HEK293T (cell line): ENCODE measurements at regions not wholly inside any gene's neighbourhood (a gene's known extent, or its start where the extent isn't known, plus 50 kb on each side); places are given as distances from the start of the nearest gene placed in this dataset.

Source experiments
- BHLHE40 ChIP-seq: fragments of 450-650 bp; IDR thresholded peaks from 2 replicates; pipeline ENCODE4 v1.6.1; 2016; ENCODE audit warnings: mild to moderate bottlenecking, moderate library complexity, borderline replicate concordance
- ELF4 ChIP-seq: fragments of 450-650 bp; IDR thresholded peaks from 2 replicates; pipeline ENCODE4 v1.6.1; 2017; ENCODE audit warnings: antibody characterized with exemption
- FOXM1 ChIP-seq: fragments of 450-650 bp; IDR thresholded peaks from 2 replicates; pipeline ENCODE4 v1.6.1; 2017; ENCODE audit warnings: mild to moderate bottlenecking, borderline replicate concordance
- HDGF ChIP-seq: fragments of 450-650 bp; IDR thresholded peaks from 2 replicates; pipeline ENCODE4 v1.6.1; 2017; ENCODE audit warnings: antibody characterized with exemption, borderline replicate concordance
- PKNOX1 ChIP-seq: fragments of 450-650 bp; IDR thresholded peaks from 2 replicates; pipeline ENCODE4 v1.6.1; 2016
- SP1 ChIP-seq: fragments of 450-650 bp; IDR thresholded peaks from 2 replicates; pipeline ENCODE4 v1.6.1; 2017

DNA sequence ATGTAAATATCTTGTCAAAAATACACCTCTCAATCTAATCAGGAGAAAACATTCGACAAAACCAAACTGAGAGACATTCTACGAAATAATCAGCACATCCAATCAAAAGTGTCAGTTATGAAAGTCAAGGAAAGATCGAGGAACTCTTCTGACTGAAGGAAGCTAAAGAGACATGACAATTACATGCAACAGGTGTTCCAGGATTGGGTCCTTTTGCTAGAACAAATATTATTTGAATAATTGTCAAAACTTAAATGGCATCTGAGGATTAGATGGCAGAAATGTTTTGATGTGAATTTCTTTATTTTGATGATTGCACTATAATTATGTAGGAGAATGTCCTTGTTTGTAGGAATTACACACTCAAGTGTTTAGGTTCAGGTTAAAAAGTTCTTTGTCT, 124.1 kb upstream of the HES1 start:
- TF ChIP-seq FOXM1 (no peak), ELF4 (no peak), SP1 (no peak), HDGF (no peak), BHLHE40 (no peak), PKNOX1 (no peak)
